Gastrocnemius medialis (tissue), 4 donors: ENCODE measurements at regions not wholly inside any gene's neighbourhood (a gene's known extent, or its start where the extent isn't known, plus 50 kb on each side); places are given as distances from the start of the nearest gene placed in this dataset.

ENCODE experiments used
- CTCF ChIP-seq, 5 experiments: fragments of 450-650 bp in 3 of 5; fragments of 200-600 bp in 2 of 5; sonication (generic) in 2 of 5; IDR thresholded peaks in 4 of 5; conservative IDR thresholded peaks in 1 of 5; 1 replicate in 4 of 5; 2 replicates in 1 of 5; pipeline ENCODE4 v1.5.1; 2016 to 2019; ENCODE audit warnings: antibody characterized with exemption in 5 of 5, mild to moderate bottlenecking in 3 of 5, moderate library complexity in 3 of 5
- POLR2A ChIP-seq, 2 donors: fragments of 450-650 bp; IDR thresholded peaks; one replicate each; pipeline ENCODE4 v1.6.1; 2017; ENCODE audit warnings: antibody characterized with exemption in 2 of 2, mild to moderate bottlenecking in 2 of 2, moderate library complexity in 2 of 2

DNA sequence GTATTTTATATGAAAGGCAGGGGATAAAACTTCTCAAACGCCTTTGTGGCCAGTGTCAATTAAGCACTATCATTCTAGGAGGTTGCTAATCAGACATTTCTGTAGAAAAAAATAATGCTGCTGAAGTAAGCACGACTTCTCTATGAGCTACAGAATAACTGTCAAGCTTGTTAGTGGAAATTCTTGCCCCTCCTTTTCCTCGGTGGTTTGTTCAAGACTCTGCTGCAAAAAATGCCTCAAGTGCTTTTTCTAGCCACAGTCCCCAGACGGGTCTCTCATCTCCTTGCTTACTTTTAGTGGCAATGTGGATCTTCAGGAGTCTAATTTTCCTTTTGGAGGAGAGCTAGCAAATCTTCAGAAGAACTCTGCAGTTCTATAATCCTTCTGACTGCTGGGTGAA lies 452.0 kb downstream of the FUT8 start:
- TF ChIP-seq CTCF (IDR thresholded peaks at IDR 0.05 in 4 of 5, conservative IDR thresholded peaks at IDR 0.05 in 1 of 5) (no peak), POLR2A (IDR thresholded peaks at IDR 0.05) (no peak)
